GM19467 (cell line): ENCODE measurements at regions not wholly inside any gene's neighbourhood (a gene's known extent, or its start where the extent isn't known, plus 50 kb on each side); places are given as distances from the start of the nearest gene placed in this dataset.

Experiments used
- ATAC-seq: cut with Tn5 transposase; IDR thresholded peaks from one replicate; pipeline ENCODE4 v1.9.1; 2021; ENCODE audit warnings: mild to moderate bottlenecking, moderate library complexity; ENCODE audit not compliant: unreplicated experiment

- ATAC-seq: no peak
Measured at GRCh38 chr5:166058660-166059059, 2232.8 kb upstream of the WWC1 start.

- no peak for ATAC-seq
Measured at GRCh38 chr5:166062094-166062493, 2229.4 kb upstream of the WWC1 start.

GRCh38 chr5:166062719-166063118, 2228.7 kb upstream of the WWC1 start:
- no peak for ATAC-seq

- no peak for ATAC-seq
Measured at GRCh38 chr5:166063261-166063660, 2228.2 kb upstream of the WWC1 start.

GRCh38 chr5:166068547-166069335, 2222.7 kb upstream of the WWC1 start:
- ATAC-seq: no peak

- no peak for ATAC-seq
Measured at GRCh38 chr5:166073901-166074581, 2217.4 kb upstream of the WWC1 start.

GRCh38 chr5:166074582-166075481, 2216.6 kb upstream of the WWC1 start:
- ATAC-seq: no peak

GRCh38 chr5:166083183-166083959, 2208.1 kb upstream of the WWC1 start:
- ATAC-seq: no peak

GRCh38 chr5:166086568-166086967, 2204.9 kb upstream of the WWC1 start:
- no peak for ATAC-seq

- ATAC-seq: no peak
Measured at GRCh38 chr5:166088389-166089039, 2202.9 kb upstream of the WWC1 start.

- no peak for ATAC-seq
Measured at GRCh38 chr5:166091931-166092330, 2199.5 kb upstream of the WWC1 start.

- ATAC-seq: no peak
Measured at GRCh38 chr5:166093312-166093711, 2198.1 kb upstream of the WWC1 start.

GRCh38 chr5:166102947-166103346, 2188.5 kb upstream of the WWC1 start:
- ATAC-seq: no peak

GRCh38 chr5:166111021-166111420, 2180.4 kb upstream of the WWC1 start:
- ATAC-seq: no peak

GRCh38 chr5:166117072-166118066, 2174.1 kb upstream of the WWC1 start:
- no peak for ATAC-seq

GRCh38 chr5:166119506-166119905, 2171.9 kb upstream of the WWC1 start:
- ATAC-seq: no peak

- ATAC-seq: no peak
Measured at GRCh38 chr5:166123717-166124116, 2167.7 kb upstream of the WWC1 start.

- no peak for ATAC-seq
Measured at GRCh38 chr5:166127766-166128570, 2163.5 kb upstream of the WWC1 start.
